ENCODE measurements at regions not wholly inside any gene's neighbourhood (a gene's known extent, or its start where the extent isn't known, plus 50 kb on each side); places are given as distances from the start of the nearest gene placed in this dataset.
"Not testable (repeated sequence)": the region's sequence is repeated elsewhere in the genome, so short reads cannot be mapped to it uniquely, and the experiment has no call there.

GRCh38 chr13:21263909-21264308 is 87.5 kb downstream of the MRPL57 start:
- DNase-seq: not testable (repeated sequence)

- not testable (repeated sequence) for DNase-seq
These were observed 92.0 kb downstream of the MRPL57 start for GRCh38 chr13:21268485-21268884.

DNA sequence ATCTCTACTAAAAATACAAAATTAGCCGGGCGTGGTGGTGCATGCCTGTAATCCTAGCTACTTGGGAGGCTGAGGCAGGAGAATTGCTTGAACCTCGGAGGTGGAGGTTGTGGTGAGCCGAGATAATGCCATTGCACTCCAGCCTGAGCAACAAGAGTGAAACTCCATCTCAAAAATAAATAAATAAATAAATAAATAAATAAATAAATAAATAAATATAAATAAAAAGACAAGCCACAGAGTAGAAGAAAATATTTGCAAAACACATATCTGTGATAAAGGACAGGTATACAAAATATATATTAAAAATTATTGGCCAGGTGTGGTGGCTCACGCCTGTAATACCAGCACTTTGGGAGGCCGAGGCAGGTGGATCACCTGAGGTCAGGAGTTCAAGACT is 96.0 kb downstream of the MRPL57 start:
- DNase-seq: not testable (repeated sequence)

DNA sequence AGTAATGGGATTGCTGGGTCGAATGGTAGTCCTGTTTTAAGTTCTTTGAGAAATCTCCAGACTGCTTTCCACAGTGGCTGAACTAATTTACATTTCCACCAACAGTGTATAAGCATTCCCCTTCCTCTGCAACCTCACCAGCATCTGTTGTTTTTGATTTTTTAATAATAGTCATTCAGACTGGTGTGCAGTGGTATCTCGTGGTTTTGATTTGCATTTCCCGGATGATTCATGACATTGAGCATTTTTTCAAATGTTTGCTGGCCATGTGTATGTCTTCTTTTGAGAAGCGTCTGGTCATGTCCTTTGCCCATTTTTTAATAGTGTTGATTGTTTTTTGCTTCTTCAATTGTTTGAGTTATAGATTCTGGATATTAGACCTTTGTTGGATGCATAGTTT is 98.0 kb downstream of the MRPL57 start:
- not testable (repeated sequence) for DNase-seq

DNA sequence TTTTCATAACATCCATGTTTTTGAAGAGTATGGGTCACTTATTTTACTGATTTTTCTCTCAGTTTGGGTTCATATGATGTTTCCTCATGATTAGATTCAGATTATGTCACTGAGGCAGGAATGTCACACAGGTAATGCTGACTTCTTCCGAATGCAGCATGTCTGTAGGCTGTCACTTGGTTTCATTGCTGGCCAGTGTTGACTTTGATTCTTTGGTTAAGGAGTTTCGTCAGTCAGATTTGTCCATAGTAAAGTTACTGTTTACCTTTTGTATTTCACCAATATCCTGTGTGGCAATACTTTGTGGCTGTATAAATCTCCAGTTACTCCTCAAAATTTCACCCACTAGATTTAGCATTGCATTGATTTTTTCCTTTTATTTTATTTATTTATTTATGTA is 105.6 kb downstream of the MRPL57 start:
- DNase-seq: no peak

- DNase-seq: no peak
These were observed 111.0 kb downstream of the MRPL57 start for GRCh38 chr13:21287331-21287907.

- DNase-seq: no peak
These were observed 113.0 kb downstream of the MRPL57 start for GRCh38 chr13:21289475-21289874.

DNA sequence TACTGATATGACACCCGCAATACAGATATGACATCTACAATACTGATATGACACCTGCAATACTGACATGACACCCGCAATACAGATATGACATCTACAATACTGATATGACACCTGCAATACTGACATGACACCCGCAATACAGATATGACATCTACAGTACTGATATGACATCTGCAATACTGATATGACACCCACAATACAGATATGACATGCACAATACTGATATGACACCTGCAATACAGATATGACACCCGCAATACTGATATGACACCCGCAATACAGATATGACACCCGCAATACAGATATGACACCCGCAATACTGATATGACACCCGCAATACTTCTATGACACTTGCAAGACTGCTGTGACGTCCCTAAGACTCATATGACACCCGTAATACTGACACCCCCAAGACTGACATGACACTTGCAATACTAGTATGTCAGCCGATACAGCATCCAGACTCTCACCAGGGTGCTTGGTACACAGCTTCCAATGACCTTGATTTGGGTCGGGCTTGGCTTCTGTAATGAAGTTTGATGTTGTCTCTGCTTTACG is 114.1 kb downstream of the MRPL57 start:
- DNase-seq: not testable (repeated sequence)

GRCh38 chr13:21291840-21292239 is 115.4 kb downstream of the MRPL57 start:
- DNase-seq: no peak

- DNase-seq: peak; percentile 58
These were observed 120.5 kb downstream of the MRPL57 start for GRCh38 chr13:21296991-21297390.

DNA sequence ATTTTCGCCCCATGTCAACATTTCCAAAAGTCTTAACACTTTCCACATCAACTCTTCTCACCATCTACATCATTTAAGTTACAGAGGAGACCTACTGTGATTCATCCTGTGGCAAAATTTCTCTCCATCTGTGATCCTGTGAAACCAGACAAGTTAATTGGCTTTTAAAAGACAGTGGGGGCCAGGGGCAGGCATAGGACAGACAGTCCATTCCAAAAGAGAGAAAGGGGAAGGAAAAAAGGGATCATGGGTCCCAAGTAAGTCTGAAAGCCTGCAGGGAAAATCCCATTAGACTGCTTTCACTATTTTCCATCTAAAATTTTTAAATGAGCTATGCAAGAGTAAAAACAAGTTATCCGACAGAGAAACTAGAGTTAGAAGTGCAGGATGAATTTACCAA is 121.0 kb downstream of the MRPL57 start:
- DNase-seq: peak; percentile 23

DNA sequence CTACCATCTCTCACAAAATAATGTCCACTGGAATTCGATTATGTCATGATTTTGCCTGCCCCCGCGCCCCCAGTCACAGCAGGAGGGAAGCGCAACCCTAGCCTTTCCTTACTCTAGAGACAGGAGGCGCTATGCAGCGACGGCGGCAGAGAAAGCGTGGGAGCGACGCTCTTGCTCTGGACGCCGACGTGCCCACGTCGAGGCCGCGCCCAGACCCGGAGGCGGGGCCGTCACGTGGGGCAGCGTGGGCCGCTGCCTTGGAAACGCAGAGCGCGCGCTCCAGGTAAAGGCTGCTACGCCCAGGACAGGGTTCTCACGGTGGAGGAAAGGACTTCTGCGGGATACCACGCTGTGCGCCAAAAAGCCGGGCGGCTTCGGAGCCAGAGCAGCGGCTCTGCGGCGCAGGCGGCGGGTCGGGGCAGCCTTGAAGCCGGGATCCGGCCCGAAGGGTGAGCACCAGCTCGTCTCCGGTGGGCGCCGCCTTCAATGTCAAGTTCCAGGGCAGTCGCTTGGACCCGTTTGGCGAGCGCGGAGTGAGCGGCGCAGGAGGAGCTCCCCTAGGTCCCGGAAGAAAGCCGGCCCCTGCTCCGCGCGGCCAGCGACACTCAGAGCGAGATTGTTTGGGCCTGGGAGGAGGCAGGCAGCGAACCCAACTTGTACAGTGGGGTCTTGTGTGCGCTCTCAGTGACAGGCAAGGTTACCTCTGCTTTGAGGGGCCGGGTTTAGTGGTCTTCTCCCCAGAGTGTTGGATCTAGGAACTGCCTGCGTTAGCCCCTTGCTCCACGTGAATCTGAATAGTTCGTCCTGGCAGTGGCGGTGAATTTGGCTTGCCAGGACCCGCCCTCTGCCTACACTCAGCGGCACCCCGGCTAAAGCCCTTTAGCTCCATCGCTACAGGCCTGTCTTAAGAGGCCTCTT is 121.7 kb downstream of the MRPL57 start:
- peak; percentile 78 for DNase-seq

- no peak for DNase-seq
These were observed 127.8 kb downstream of the MRPL57 start for GRCh38 chr13:21304256-21304655.

- not testable (repeated sequence) for DNase-seq
These were observed 130.0 kb downstream of the MRPL57 start for GRCh38 chr13:21306300-21307073.

DNA sequence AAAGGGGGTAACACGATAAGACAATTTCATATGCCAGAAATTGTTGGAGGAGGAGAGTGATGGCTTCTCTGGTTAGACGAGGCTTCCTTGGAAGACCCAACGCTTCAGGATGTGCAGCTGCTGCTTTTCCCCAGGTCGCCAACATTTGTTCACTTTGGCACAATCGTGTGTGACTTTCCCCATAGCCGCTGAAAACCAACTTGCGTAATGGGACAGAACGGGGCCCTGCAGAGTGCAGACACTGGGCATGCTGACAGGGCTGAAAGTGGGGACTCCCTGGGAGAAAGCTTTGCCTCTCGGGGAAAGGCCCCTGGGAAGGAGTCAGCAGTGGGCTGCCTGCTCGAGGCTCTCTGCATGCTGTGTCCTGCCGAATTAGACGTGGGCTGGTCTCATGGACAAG is 130.7 kb downstream of the MRPL57 start:
- not testable (repeated sequence) for DNase-seq

- no peak for DNase-seq
These were observed 132.4 kb downstream of the MRPL57 start for GRCh38 chr13:21308906-21309305.

DNA sequence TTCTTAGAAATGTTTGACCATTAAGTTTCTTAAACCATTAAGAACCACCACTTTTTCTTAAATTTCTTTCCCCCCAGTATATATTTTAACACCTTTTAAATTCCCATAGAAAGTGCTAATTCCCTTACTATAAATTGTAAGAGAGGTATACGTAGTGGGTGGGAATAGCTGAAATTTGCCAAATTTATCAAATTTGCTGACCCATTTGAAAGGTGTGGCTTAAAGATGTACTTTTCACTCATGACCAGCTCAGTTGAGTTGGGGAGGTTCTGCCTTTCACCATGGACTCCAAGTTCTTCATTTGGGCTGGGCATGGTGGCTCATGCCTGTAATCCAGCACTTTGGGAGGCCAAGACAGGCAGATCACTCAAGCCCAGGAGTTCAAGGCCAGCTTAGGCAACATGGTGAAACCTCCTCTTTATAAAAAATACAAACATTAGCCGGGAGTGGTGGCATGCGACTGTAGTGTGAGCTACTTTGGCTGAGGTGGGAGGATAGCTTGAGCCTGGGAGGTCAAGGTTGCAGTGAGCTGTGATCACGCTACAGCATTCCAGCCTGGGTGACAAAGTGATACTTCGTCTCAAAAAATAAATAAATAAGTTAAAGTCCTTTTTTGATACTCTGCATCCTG is 133.2 kb downstream of the MRPL57 start:
- no peak for DNase-seq

- no peak for DNase-seq
These were observed 133.8 kb downstream of the MRPL57 start for GRCh38 chr13:21310220-21310619.

DNA sequence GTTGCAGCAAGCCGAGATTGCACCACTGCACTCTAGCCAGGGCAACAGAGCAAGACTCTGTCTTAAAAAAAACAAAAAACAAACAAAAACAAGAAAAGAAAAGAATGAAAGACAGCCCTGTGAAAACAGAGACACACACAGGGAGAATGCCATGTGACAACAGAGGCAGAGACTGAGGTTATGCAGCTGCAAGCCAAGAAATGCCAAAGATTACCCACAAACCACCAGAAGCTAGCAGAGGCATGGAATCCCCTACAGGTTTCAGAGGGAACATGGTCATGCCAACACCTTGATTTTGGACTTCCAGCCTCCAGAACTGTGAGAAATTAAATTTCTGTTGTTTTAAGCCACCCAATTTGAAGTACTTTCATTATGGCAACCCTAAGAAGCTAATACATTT is 138.5 kb downstream of the MRPL57 start:
- not testable (repeated sequence) for DNase-seq

- no peak for DNase-seq
These were observed 139.9 kb downstream of the MRPL57 start for GRCh38 chr13:21316376-21316775.

- no peak for DNase-seq
These were observed 140.1 kb downstream of the ZDHHC20 start for GRCh38 chr13:21318891-21319532.

Data from NCI-H1105 treated with DMSO at 0.1 percent for 48 hours (cell line).